ENCODE measurements at regions not wholly inside any gene's neighbourhood (a gene's known extent, or its start where the extent isn't known, plus 50 kb on each side); places are given as distances from the start of the nearest gene placed in this dataset.

DNA sequence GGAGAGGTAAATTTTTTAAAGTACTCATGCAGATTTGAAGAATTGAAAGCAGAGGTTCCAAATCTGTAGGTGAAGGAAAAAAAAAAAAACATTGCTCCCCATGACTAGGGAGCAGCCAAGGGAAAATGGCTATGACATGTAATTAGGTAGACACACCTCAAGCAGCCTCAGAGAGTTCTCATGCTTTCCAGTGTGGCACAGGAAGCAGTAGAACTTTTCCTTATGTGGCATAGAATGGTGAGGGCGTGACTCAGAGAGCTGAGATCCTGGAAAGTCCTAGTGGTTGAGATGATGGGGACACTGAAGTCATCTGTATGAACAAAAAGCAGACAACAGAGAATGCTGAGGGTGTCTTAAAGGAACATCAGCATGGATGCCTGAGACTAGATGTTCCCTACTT lies 148.6 kb upstream of the NWD2 start:
- intact Hi-C loops (cut with DNase I; ENCODE audit: low total_unique reads): no loop called here
- TF ChIP-seq, protein P1, sequence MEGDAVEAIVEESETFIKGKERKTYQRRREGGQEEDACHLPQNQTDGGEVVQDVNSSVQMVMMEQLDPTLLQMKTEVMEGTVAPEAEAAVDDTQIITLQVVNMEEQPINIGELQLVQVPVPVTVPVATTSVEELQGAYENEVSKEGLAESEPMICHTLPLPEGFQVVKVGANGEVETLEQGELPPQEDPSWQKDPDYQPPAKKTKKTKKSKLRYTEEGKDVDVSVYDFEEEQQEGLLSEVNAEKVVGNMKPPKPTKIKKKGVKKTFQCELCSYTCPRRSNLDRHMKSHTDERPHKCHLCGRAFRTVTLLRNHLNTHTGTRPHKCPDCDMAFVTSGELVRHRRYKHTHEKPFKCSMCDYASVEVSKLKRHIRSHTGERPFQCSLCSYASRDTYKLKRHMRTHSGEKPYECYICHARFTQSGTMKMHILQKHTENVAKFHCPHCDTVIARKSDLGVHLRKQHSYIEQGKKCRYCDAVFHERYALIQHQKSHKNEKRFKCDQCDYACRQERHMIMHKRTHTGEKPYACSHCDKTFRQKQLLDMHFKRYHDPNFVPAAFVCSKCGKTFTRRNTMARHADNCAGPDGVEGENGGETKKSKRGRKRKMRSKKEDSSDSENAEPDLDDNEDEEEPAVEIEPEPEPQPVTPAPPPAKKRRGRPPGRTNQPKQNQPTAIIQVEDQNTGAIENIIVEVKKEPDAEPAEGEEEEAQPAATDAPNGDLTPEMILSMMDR (IDR thresholded peaks at IDR 0.05): no peak
- TF ChIP-seq POLR2A (IDR thresholded peaks at IDR 0.05) (no peak), POLR2AphosphoS5 (IDR thresholded peaks at IDR 0.05) (no peak)
- H3K27me3 ChIP-seq: no peaks in the 10 kb centered on the region

DNA sequence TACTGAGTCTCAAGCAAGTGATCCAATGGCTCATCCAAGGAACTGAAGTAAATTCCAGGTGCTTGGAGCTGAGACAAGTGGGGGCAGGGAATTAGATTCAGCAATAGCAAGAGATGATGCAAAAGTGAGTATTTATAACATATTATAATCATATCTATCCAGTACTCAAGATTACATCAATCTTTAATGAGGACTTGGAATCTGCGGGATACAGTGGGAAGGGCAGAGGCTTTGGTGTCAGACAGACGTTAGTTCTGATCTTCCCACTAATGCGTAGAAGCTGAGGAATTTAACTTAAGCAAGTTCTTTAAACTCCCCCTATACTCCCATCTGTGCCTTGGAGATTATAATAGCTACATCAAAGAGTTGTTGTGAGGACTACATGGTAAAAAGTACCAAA lies 143.4 kb upstream of the NWD2 start:
- TF ChIP-seq POLR2A (IDR thresholded peaks at IDR 0.05): no peak
- TF ChIP-seq POLR2AphosphoS5 (IDR thresholded peaks at IDR 0.05): no peak
- TF ChIP-seq, protein P1 (IDR thresholded peaks at IDR 0.05): no peak
- H3K27me3 ChIP-seq: no peaks in the 10 kb centered on the region
- no peaks in the 10 kb centered on the region for H3K9me3 ChIP-seq
- intact Hi-C loops (cut with DNase I; ENCODE audit: low total_unique reads): no loop called here
- no peak overlapping the region for H3K27ac ChIP-seq
- H3K4me1 ChIP-seq: no peaks in the 10 kb centered on the region
- no peak overlapping the region for H3K4me3 ChIP-seq
- no peak for DNase-seq (ENCODE audit: low spot score in 2 of 2)
- no peaks in the 10 kb centered on the region for H3K36me3 ChIP-seq

More for the DNA sequence above, 148.6 kb upstream of the NWD2 start:
- no peaks in the 10 kb centered on the region for H3K4me1 ChIP-seq
- no peak overlapping the region for H3K4me3 ChIP-seq
- no peak overlapping the region for H3K27ac ChIP-seq
- no peaks in the 10 kb centered on the region for H3K36me3 ChIP-seq
- no peak for DNase-seq (ENCODE audit: low spot score in 2 of 2)
- H3K9me3 ChIP-seq: no peaks in the 10 kb centered on the region

DNA sequence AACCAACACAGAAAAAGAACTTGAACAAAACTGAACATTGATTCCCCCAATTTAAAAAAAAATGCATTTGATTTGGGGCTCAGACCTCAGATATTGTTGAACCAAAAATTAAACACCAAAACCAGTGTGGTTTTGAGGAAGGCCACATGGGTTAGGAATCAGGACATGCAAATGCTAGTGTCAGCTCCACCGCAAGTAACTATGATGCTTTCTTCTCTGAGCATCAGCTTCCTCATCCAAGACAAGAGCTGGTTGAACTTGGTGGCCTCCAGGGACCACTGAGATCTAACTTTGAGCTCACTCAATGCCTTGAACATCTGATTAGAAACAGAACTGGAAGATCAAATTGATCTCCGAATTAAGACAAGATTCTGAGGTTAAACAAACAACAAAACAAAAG lies 142.9 kb upstream of the NWD2 start:
- H3K9me3 ChIP-seq: no peaks in the 10 kb centered on the region
- no peaks in the 10 kb centered on the region for H3K4me1 ChIP-seq
- H3K4me3 ChIP-seq: no peak overlapping the region
- DNase-seq (ENCODE audit: low spot score in 2 of 2): no peak
- TF ChIP-seq POLR2A (IDR thresholded peaks at IDR 0.05) (no peak), POLR2AphosphoS5 (IDR thresholded peaks at IDR 0.05) (no peak)
- TF ChIP-seq, protein P1 (IDR thresholded peaks at IDR 0.05): no peak
- no peaks in the 10 kb centered on the region for H3K36me3 ChIP-seq
- intact Hi-C loops (cut with DNase I; ENCODE audit: low total_unique reads): no loop called here
- no peaks in the 10 kb centered on the region for H3K27me3 ChIP-seq
- H3K27ac ChIP-seq: no peak overlapping the region

DNA sequence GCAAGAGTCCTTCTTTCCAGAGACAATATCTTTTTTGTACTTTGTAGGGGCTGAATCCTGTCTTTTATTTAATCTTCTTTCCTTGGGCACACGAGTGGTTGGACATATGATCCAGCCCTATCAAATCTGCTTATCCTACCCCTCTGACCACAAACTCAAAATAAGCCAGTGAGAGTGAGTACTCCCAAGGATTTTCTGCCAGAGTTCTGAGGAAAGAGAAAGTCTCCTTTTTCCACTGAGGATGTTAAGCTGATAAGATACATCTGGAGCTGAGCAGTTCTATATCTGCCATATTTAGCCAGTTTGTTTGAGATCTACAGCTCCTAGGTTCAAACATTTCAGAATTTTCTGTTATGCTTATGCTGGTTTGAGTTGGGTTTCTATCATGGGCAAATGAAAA lies 134.8 kb upstream of the NWD2 start:
- no peak for TF ChIP-seq POLR2AphosphoS5 (IDR thresholded peaks at IDR 0.05)
- TF ChIP-seq, protein P1 (IDR thresholded peaks at IDR 0.05): no peak
- TF ChIP-seq POLR2A (IDR thresholded peaks at IDR 0.05): no peak
- Histone ChIP-seq H3K36me3 (no peaks in the 10 kb centered on the region), H3K27me3 (no peaks in the 10 kb centered on the region), H3K4me3 (no peak overlapping the region), H3K27ac (no peak overlapping the region), H3K4me1 (no peaks in the 10 kb centered on the region), H3K9me3 (no peaks in the 10 kb centered on the region)
- intact Hi-C loops (cut with DNase I; ENCODE audit: low total_unique reads): no loop called here
- no peak for DNase-seq (ENCODE audit: low spot score in 2 of 2)

DNA sequence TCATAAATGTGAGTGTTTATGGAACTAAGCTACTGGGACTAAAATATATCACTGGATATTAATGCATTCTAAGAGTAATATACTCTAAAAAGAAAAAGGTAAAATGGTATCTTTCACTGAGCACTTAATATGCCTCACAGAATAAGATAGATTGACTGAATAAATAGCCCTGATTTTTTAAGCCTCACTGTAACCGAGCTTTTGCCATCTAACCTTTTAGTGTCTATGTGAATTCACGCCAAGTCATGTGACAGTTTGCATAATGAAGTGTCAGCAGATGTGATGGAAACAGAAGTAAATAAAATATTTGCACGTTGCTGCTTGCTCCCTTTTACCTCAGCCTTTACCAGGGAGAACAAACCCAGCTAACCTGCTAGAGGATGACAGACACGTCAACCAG lies 119.7 kb upstream of the NWD2 start:
- intact Hi-C loops (cut with DNase I; ENCODE audit: low total_unique reads): no loop called here
- Histone ChIP-seq H3K36me3 (no peaks in the 10 kb centered on the region), H3K27ac (no peak overlapping the region), H3K4me1 (no peaks in the 10 kb centered on the region), H3K4me3 (no peak overlapping the region), H3K27me3 (no peaks in the 10 kb centered on the region), H3K9me3 (no peaks in the 10 kb centered on the region)
- DNase-seq (ENCODE audit: low spot score in 2 of 2): no peak
- no peak for TF ChIP-seq POLR2A (IDR thresholded peaks at IDR 0.05)
- TF ChIP-seq, protein P1 (IDR thresholded peaks at IDR 0.05): no peak
- TF ChIP-seq POLR2AphosphoS5 (IDR thresholded peaks at IDR 0.05): no peak
